ENCODE measurements at regions not wholly inside any gene's neighbourhood (a gene's known extent, or its start where the extent isn't known, plus 50 kb on each side); places are given as distances from the start of the nearest gene placed in this dataset.

DNA sequence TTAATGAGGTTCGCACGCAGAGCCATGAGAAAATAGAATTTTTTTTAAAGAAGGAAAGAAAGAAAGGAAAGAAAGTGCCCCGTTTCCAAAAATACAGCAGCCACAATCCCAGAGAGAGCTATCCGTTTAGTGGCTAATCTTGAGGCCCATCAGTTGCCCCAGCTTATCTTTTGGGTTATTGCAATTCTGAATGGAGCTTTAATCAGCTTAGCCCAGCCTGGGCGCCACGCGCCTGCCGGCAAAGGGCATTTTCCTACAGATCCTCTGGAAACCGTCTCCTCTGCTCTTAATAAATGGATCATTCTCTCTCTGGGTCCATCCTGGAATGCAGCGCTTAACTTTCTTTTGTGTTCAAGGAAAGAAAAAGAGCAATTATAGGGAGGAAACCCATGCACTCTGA, 413.3 kb downstream of the MAFB start:
- TF ChIP-seq, protein P1, sequence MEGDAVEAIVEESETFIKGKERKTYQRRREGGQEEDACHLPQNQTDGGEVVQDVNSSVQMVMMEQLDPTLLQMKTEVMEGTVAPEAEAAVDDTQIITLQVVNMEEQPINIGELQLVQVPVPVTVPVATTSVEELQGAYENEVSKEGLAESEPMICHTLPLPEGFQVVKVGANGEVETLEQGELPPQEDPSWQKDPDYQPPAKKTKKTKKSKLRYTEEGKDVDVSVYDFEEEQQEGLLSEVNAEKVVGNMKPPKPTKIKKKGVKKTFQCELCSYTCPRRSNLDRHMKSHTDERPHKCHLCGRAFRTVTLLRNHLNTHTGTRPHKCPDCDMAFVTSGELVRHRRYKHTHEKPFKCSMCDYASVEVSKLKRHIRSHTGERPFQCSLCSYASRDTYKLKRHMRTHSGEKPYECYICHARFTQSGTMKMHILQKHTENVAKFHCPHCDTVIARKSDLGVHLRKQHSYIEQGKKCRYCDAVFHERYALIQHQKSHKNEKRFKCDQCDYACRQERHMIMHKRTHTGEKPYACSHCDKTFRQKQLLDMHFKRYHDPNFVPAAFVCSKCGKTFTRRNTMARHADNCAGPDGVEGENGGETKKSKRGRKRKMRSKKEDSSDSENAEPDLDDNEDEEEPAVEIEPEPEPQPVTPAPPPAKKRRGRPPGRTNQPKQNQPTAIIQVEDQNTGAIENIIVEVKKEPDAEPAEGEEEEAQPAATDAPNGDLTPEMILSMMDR (IDR thresholded peaks at IDR 0.05): no peak
- TF ChIP-seq POLR2A (IDR thresholded peaks at IDR 0.05): no peak

All from body of pancreas (tissue), 4 donors.